SU-DHL-6 (cell line): ENCODE measurements at regions not wholly inside any gene's neighbourhood (a gene's known extent, or its start where the extent isn't known, plus 50 kb on each side); places are given as distances from the start of the nearest gene placed in this dataset.

ENCODE experiments used
- EZH2phosphoT487 ChIP-seq: fragments of 200-600 bp; sonication (generic), shearing (Covaris generic); conservative IDR thresholded peaks from 2 replicates; pipeline ENCODE4 v1.6.1; 2018; ENCODE audit warnings: mild to moderate bottlenecking, antibody characterized with exemption, low read length, moderate library complexity, mixed read lengths
- TF ChIP-seq, protein P1 (sequence below): fragments of 200-600 bp; sonication (generic); IDR thresholded peaks from one replicate; pipeline ENCODE4 v1.5.1; 2017; ENCODE audit warnings: antibody characterized with exemption, mild to moderate bottlenecking, low read length, moderate library complexity; ENCODE audit not compliant: insufficient read depth, poor library complexity, severe bottlenecking

- TF ChIP-seq, protein P1, sequence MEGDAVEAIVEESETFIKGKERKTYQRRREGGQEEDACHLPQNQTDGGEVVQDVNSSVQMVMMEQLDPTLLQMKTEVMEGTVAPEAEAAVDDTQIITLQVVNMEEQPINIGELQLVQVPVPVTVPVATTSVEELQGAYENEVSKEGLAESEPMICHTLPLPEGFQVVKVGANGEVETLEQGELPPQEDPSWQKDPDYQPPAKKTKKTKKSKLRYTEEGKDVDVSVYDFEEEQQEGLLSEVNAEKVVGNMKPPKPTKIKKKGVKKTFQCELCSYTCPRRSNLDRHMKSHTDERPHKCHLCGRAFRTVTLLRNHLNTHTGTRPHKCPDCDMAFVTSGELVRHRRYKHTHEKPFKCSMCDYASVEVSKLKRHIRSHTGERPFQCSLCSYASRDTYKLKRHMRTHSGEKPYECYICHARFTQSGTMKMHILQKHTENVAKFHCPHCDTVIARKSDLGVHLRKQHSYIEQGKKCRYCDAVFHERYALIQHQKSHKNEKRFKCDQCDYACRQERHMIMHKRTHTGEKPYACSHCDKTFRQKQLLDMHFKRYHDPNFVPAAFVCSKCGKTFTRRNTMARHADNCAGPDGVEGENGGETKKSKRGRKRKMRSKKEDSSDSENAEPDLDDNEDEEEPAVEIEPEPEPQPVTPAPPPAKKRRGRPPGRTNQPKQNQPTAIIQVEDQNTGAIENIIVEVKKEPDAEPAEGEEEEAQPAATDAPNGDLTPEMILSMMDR = no peak
- no peak for TF ChIP-seq EZH2phosphoT487
Observed at GRCh38 chr1:63103682-63104081, 218.7 kb upstream of the FOXD3 start.
